HG03139 (cell line): ENCODE measurements at regions not wholly inside any gene's neighbourhood (a gene's known extent, or its start where the extent isn't known, plus 50 kb on each side); places are given as distances from the start of the nearest gene placed in this dataset.
A peak's percentile ranks its signal among the peaks of the same experiment; 100 is the strongest.
"Not testable (repeated sequence)": the region's sequence is repeated elsewhere in the genome, so short reads cannot be mapped to it uniquely, and the experiment has no call there.

Source experiments
- ATAC-seq: cut with Tn5 transposase; IDR thresholded peaks from one replicate; pipeline ENCODE4 v1.9.1; 2021; ENCODE audit not compliant: unreplicated experiment

DNA sequence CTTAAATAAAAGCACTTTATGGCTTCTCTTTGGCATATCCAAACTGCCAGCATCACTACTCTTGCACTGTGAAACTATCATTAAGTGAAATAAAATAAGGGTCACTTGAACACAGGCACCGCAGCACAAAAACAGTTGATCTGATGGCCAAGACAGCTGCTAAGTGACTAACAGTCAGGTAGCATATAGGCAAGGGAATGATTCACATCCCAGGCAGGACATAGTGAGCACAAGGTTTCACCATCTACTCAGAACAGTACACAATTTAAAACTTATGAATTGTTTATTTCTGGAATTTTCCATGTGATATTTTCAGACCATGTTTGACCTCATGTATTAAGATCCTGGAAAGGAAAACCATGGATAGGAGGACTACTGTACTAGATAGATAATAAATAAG, 214.2 kb downstream of the MREG start:
- ATAC-seq: no peak

DNA sequence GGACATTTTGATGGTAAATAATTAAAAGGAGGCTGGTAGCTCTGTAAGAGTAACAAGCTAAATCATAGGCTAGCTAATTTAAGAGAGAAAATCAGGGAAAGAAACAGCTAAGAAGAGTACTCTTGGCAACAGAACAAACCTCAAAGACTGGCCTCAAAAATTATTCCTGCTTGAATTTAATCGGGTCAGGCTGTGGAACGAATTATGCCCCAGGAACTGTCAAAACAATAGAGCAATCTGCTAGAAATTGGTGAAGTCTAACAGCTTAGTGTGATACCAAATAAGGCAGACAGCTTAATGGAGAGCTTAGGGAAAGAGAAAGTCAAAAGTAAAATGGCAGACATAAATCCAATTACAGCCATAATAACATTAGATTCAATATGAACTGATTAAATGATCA, 215.7 kb downstream of the MREG start:
- ATAC-seq: no peak

DNA sequence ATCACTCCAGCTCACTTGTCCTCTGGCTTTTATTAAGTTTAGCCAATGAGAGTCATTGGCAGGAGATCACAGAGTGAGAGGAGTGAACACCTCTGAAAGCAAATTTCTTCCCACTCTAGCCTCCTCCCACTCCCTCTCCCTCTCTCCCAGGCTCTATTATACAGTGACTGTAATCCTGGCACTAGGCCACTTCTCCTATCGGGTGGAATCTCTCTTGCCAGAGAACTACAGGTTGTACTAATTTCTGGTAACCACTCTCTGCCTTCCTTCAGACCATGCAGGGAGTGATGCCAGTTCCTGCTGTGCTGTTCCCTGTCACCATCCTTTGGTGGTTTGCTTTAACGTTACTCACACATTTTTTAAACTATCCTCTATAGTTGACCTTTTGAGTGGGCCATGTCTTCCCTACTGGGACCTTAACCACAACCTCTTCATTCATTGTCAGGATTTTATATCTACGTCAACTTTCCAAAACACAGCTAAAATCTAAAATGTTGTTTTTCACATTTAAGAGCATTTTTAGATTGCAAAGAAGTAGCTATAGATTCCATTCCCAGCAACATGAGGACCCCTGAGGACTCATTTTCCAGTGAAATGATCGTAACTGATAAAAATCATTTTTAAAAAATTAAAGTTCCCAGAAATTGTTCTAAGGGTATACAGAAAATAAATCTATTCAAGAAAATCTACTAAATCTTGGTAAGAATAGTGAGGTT, 217.1 kb downstream of the MREG start:
- ATAC-seq: no peak

DNA sequence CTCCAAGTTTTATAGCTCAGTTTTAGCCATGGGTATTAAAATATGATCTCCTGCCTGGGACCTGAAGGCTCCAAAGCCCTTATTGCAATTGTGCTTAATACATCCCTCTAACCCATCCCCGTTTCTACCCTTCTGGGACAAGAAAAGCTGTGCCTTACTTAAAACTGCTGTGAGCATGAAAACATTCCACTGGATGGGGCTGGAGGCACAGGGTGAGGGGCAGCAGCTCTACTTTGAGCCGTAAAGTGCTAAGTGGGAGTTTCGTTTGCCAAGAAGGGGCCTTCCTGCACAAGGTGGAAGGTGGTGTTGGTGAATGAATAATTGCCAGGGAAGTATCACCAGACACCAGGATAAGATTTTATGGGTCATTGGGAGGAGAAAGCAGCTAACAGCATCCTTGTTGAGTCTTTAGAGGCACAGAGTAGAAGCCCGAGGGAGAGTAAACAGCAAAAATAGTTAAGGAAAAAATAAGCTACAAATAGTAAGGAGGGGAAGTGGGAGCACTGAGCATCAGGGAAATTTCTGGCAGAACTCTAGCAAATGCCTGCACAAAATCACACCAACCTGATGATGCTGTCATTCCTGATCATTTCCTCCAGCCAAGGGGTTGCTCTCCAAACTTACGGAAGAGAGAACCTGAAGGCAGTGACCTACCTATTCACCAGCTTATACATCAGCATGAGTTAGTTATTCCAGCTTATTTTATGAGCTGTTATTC, 218.4 kb downstream of the MREG start:
- ATAC-seq: no peak

DNA sequence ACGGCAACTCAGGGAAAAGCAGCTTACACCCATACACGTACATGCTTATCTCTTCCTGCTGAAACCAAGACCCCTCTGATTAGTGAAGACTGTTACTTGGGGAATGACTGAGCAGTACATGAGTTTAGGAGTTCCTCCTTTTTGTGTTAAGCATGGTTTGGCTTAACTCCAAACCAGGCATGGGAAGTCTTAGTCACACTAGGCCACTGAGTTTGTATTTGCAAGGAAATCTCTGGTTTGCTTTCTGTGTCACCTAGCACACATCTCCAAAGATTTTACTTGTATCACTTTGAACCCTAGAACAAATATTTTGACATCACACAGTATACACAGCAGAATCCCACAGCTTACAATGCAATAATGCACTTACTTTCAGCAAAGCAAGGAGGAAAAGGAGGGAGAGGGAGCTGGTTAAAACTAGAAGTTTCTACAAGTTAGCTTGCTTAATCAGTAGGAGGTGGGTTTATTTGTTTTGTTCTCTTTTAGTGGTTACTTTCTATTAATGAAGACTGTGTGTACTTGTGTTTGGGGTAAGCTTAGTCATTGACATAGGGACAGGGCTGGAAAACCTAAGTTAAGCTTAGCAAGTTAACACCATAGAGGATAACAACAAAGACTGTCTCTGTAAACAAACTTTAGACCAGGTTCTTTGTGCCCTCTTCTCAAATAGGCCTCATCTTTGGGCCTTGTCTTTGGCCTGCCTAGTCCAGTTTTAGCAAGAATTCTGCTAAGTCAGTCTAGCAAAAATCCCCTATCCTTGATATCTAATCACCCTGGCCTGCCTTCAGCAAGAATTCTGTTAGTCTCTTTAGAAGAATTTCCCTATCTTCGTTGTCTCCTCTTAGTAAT, 219.4 kb downstream of the MREG start:
- peak; percentile 71 for ATAC-seq

DNA sequence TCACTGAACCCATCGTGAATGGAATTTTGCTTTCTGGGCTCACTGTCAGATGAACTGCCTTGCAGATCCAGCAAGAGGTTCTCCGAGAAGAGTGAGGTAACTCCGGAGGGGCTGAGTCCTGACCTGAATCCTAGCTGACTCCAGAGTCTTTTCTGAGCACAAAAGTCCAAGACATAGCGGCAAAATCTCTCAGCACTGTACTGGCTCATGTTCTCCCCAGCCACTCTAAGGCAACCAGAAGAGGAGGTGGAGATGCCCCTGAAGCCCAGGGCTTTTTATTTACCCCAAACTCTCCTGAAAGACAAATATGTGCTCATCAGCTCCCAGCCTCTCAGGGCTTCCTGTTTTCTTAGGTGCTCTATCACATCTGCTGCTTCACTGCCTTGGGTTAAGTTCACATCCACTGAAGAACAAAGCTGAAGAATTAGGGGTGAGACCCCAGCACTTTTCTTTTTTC, 221.8 kb downstream of the MREG start:
- ATAC-seq: no peak

DNA sequence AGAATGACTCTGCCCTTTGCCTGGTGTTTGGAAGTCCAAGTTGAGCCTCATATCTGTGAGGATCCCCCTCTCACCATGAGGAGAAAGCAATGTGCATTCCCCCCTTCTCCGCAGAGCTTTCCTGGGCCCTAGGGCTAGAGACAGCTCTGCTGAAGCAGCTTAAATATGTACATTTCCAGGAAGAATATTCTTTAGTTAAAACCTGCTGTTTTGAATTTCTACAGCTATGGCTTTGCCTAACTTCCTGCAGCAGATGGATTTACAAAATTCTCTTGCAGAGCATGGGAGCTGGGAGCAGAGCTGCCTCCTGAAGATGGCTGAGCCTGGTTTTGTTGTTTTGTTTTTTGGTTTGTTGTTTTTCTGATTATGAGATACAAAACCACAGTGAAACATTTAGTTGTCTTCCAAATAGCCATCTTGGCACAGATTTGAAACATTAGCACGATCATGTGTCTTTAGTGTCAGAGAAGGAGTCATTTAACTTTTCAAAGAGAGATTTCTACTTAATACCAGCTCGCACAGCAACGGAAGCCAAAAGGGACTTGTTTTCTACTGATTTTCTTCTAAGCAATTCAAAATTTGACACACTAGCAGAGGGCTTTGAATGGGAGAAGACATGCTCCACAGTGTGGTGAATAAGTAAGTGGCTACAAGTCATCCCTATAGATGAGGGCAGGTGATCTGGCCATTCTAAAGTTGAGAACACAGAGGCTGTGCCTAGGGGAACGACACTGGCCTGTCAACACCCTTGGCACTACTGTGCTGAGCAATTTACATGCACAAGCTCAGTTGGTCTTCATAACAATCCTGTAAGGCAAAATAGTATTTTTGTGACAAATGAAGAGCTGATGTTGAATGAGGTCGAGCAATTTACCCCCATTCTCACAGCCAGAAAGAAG, 222.6 kb downstream of the MREG start:
- ATAC-seq: no peak

DNA sequence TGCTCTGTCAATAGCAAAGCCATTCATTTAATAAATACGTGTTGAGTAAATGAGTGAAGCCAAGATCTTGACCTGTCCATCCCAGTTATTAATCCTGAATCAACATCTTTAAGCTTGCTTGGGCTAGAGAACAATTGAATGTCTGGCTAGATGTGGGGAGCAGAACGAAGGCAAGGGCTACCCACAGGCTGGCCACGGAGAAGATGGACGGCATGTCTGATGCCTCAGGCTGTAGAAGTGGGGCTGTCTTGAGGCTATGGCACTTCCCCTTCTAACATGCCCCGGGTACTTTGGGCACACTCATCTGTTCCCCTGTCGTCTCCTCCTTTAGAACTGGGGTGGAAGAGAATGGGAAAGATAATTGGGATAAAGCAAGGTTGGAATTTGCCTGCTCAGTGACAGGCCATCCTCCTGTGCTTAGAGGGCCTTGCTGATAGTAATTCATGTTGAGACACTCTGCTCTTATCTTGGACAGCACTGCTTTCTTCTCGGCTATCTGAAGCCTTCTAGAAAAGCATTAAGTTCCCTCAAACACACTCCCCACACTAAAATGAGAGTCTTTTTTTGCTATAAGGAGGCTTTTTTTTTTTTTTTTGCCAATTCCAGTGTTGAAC, 225.7 kb downstream of the MREG start:
- ATAC-seq: no peak

DNA sequence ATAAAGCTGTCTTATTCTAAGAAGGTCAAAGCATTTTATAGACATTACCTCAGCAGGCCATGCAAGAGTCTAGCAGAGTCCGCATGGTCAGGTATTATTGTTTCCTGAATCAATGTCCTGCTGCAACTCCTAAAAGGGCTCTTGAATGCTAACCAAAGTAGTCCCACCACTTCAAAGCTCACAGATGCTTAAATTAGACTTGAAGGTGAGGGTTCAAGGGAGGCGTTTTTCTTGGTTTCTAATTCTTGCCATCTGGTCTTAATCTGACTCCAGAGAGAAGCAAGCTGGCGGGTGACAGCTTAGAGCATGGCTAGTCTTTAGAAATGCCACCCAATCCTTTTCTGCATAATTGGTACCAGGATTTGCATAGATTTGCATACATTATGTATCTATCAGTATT, 226.3 kb downstream of the MREG start:
- no peak for ATAC-seq

DNA sequence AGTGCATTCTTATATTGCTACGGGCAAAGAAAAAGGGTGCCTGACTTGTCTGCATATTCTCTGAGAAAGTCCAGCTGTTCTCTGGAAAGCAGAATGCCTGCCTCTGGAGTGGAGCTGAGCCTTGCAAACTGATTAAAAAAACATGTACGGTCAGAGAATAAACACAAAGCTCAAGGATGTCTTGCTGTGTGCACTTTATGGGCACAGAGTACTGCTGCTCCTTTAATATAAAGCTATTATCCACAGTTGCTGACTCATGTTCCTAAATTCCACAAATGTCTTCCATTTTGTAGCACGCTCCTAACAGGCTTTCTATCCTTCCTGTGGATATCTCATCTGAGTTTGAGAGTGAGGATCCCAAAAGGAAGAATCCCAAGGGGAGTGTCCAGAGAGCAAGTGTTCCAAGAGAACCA, 229.0 kb downstream of the MREG start:
- no peak for ATAC-seq

DNA sequence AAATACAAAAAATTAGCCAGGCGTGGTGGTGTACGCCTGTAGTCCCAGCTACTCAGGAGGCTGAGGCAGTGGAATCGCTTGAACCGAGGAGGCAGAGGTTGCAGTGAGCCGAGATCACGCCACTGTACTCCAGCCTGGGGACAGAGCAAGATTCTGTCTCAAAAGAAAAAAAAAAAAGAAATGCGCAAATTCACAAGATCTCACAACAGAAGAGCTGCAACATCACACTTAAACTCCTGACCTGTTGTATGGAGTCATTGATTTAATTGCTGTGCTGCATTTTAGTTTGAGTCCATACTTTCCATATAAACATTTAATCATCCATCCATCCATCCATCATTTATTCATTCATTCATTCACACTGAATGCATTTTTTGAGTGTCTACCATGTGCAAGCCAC, 229.7 kb downstream of the MREG start:
- ATAC-seq: not testable (repeated sequence)

DNA sequence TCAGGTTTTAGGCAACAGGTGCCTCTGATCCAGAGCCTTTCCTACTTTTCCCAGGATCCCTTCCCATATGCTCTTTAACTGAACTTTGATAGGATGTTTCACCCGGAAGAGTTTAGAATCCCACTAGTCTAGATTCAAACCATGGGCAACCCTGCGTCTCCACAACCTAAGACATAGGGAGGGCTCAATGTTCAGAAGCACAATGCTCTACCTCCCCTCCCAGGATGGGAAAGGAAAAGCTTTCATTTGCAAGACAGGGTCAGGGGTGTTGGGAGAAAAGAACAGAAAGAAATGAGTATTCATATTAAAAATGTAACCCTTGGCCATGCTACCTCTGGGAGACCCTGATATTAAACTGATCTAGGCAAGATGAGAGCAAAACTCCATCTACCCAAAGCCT, 230.4 kb downstream of the MREG start:
- no peak for ATAC-seq

DNA sequence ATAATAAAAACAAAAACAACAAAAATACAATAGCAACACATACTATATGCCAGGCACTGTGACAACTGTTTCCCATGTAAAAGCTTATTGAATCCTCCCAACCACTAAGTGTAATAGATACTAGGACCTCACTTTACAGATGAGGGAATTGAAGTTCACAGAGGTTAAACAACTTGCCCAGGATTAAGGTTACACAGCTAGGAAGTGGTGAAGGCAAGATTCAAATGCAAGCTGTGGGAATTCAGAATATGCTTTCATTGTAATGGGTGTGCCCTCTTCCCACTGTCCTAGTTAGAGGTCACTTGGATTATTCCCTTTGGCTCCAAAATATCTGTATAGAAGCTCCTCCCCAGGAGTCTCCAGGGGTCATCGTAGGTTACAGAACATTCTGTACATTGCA, 231.1 kb downstream of the MREG start:
- ATAC-seq: no peak

DNA sequence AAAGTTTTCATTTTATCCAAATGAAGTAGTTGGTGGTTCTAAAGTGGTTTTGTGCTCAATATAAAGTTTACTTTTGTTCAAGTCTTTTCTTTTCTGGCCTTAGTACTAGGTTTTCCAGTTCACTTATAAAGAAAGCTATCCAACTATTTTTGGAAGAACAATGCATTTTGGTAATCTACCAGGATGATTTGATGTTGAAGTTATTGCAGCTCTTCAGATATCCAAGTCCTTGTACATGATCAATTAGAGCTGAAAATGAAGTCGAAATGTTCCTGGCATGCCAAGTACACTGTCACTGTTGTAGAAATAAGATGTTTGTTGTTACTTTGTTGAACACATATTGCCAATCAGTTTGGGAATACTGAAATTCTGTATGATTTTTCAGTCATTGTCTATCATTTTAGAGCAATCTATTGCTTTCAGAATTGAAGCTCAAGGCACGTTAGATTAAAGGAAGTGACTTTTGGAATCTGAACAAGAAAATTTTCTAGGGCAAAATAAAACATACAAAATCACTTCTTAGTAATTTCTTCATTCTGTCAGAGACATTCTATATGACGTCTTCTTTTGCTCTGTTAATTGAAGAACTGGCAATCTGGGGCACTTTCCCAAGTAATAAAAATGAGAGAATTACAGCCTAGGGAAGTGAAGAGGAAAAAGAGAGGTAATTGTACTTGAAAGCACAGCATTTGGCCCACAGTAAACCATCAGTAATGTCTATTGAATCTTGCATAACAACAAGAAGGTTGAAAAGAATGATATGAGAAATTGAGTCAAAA, 232.3 kb downstream of the MREG start:
- no peak for ATAC-seq

DNA sequence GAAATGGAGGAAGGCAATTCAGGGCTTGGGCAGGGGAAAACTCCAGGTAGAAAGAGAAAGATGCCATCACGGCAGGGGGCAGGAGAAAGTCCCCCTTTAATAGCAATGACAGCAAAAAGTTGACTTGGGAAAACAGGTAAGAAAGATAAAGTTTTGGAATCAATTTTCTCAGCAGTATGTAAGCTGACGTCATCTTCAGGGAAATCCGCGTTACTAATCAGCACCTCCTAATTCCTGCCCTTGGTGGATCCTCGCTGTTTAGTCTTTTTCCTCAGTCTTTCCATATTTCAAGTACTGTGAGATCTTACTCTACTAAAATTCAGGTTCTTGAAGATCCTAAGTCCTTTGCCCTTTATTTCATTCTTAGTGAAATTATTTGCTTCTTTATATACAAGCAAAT, 233.0 kb downstream of the MREG start:
- ATAC-seq: no peak

DNA sequence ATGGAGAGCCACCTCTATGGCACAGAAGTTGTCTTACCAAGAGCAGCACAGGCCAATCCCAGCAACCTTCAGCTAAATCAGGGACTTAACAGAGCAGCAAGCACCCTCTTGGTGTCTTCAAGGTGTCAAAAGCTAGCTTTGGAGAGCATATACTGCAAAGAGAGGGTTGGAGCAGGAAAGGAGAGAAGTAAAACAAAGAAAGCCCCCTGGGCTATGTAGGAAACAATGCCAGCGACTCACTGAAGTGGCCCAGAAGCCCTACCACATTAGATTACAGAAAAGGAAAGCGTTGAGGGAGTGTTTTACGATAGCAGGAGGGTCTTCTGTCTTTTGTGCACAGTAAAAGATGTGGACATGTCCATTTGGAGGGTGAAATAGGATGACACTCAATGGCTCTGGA, 233.4 kb downstream of the MREG start:
- no peak for ATAC-seq

DNA sequence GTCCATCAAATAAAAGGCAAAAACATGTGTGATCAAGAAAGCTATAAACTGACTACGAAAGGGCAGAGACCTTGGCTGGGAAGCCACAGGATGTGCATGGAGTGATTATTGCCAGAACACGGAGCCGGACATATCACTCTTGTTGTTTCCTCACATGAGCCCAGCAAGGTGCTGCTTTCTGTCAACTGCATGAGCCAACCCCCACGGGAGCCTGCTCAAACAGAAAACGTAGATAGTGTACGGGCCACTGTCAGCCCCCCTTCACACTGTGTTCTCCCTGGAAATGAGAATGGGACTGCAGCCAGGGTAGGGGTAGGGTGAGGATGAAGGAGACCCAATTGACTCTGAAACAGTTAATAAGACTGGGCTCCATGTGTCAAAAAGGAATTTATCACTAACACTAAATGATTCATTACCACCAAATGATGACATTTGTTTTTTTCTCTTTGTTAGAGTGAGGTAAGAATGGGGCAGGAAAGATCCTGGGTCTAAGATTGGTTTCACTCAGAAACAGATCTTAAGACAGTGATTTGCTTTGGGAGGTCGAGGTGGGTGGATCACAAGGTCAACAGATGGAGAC, 235.8 kb downstream of the MREG start:
- ATAC-seq: no peak

DNA sequence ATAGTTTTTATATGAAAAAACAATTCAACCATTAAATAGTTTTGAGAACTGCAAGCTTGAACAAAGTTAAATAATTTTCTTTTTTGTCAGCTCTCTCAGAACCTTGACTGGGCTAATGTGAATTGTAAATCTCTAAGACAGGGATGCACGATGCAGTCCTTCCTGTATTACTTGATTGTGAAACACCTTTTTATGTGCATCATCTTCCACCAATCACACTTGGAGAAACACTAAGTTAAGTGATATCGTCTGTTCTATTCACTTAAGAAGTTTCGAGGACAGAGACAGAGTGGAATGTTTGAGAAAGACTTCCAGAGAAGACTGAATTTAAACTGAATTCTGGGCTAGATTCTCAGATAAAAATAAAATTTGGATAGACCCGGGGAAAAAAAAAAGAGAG, 238.2 kb downstream of the MREG start:
- ATAC-seq: no peak

DNA sequence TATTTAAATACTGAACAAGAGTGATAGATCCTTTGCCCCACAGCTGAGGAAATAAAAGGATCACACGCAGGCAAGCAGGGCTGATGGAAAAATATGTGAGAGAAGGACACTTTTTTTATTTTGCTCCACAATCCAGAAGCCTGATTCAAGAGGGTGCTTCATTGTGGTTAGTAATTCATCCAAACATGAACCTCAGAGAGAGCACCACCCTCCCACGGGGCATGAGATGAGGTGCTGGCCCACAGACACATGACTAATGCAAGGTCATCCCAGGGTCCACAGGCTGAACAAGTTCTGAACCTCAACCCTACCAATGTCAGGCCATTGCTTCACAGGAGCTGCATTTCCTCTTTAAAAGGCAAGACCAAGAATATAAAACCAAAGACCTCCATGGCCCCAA, 239.6 kb downstream of the MREG start:
- ATAC-seq: no peak
